ENCODE measurements at regions not wholly inside any gene's neighbourhood (a gene's known extent, or its start where the extent isn't known, plus 50 kb on each side); places are given as distances from the start of the nearest gene placed in this dataset.

- DNase-seq = no peak
- peaks cover 1 to 25% (median 12%) of the 10 kb centered on the region in 6 donors for H3K9me3 Mint-ChIP-seq
- H3K4me1 Mint-ChIP-seq = no peaks in the 10 kb centered on the region
- no peak overlapping the region for H3K4me3 Mint-ChIP-seq
- no peak overlapping the region for H3K27ac Mint-ChIP-seq
- H3K27me3 Mint-ChIP-seq (ENCODE audit: low read depth in 3 of 3) = no peaks in the 10 kb centered on the region
- H3K36me3 Mint-ChIP-seq = peaks cover 0 to 6% (median 5%) of the 10 kb centered on the region in 3 donors
Observed at GRCh38 chr13:18961383-18962117, 220.1 kb downstream of the TUBA3C start.

GRCh38 chr13:18960637-18961227 lies 220.9 kb downstream of the TUBA3C start:
- Mint-ChIP-seq H3K36me3 (peaks cover 0 to 11% (median 7%) of the 10 kb centered on the region in 3 donors), H3K9me3 (peaks cover 1 to 28% (median 14%) of the 10 kb centered on the region in 6 donors), H3K4me1 (no peaks in the 10 kb centered on the region), H3K27me3 (ENCODE audit: low read depth in 3 of 3) (peaks cover 0 to under 1% (median 0%) of the 10 kb centered on the region in 3 donors), H3K27ac (no peak overlapping the region), H3K4me3 (no peak overlapping the region)
- no peak for DNase-seq

- Mint-ChIP-seq H3K27me3 (ENCODE audit: low read depth in 3 of 3) (peaks cover 0 to 3% (median 0%) of the 10 kb centered on the region in 3 donors), H3K9me3 (peaks cover 6 to 33% (median 16%) of the 10 kb centered on the region in 6 donors), H3K4me3 (no peak overlapping the region), H3K27ac (no peak overlapping the region), H3K36me3 (peaks cover 0 to 11% (median 7%) of the 10 kb centered on the region in 3 donors), H3K4me1 (no peaks in the 10 kb centered on the region)
- no peak for DNase-seq
Observed at GRCh38 chr13:18959996-18960395, 221.6 kb downstream of the TUBA3C start.

DNA sequence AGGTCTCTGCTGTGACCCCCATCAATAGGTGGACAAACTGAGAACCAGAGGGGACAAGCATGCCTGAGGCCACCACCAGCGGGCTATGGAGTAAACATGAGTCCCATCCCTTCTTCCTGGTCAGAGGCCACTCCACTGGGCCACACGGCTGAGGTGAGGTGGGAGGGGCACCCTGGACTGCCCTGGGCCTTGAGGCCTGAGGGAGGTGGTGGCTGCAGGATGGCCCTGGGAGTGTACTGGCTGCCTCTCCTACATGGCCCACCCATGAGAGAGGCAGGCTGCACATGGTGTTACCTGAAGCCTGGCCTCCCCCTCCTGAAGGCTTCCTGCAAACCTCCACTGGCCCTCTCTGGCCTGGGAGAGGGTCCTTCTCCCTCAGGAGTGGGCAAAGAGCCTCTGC lies 222.4 kb downstream of the TUBA3C start:
- no peak for DNase-seq
- Mint-ChIP-seq H3K4me1 (no peaks in the 10 kb centered on the region), H3K27ac (no peak overlapping the region), H3K36me3 (peaks cover 0 to 11% (median 7%) of the 10 kb centered on the region in 3 donors), H3K4me3 (no peak overlapping the region), H3K9me3 (peaks cover 6 to 35% (median 16%) of the 10 kb centered on the region in 6 donors), H3K27me3 (ENCODE audit: low read depth in 3 of 3) (peaks cover 0 to 3% (median 1%) of the 10 kb centered on the region in 3 donors)

DNA sequence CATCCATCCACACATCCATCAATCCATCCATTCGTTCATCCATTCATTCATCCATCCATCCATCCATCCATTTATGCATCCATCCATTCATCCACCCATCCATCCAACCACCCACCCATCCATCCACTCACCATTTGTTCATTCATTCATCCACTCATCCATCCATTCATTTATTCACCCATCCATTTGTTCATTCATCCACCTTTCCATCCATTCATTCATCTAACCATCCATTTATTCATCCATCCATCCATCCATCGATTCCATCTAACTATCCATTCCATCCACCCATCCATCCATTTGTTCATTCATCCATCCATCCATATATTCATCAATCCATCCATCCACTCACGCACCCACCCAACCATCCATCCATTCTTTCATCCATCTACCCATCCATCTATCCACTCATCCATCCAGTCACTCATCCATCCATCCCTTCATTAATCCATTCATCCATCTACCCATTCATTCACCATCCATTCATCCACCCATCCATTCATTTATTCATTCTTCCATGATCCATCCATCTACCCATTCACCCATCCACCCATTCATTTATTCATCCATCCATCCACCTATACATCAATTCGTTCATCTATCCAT lies 225.0 kb downstream of the TUBA3C start:
- DNase-seq = no peak
- no peaks in the 10 kb centered on the region for H3K4me1 Mint-ChIP-seq
- H3K4me3 Mint-ChIP-seq = peak overlapping the region in 1 of 5 donors; percentile 1
- H3K36me3 Mint-ChIP-seq = peaks cover 0 to 11% (median 7%) of the 10 kb centered on the region in 3 donors
- H3K9me3 Mint-ChIP-seq = peaks cover 5 to 40% (median 17%) of the 10 kb centered on the region in 6 donors
- peaks cover 0 to 3% (median 1%) of the 10 kb centered on the region in 3 donors for H3K27me3 Mint-ChIP-seq (ENCODE audit: low read depth in 3 of 3)
- no peak overlapping the region for H3K27ac Mint-ChIP-seq

- Mint-ChIP-seq H3K9me3 (peaks cover 5 to 38% (median 17%) of the 10 kb centered on the region in 6 donors), H3K4me1 (no peaks in the 10 kb centered on the region), H3K27me3 (ENCODE audit: low read depth in 3 of 3) (peaks cover 0 to 3% (median 1%) of the 10 kb centered on the region in 3 donors), H3K4me3 (no peak overlapping the region), H3K36me3 (peaks cover 0 to 11% (median 7%) of the 10 kb centered on the region in 3 donors), H3K27ac (no peak overlapping the region)
- DNase-seq = no peak
Observed at GRCh38 chr13:18954254-18954653, 227.4 kb downstream of the TUBA3C start.

- H3K9me3 Mint-ChIP-seq = peaks cover 5 to 33% (median 16%) of the 10 kb centered on the region in 6 donors
- peak overlapping the region in 1 of 5 donors; percentile 17 for H3K4me3 Mint-ChIP-seq
- no peaks in the 10 kb centered on the region for H3K4me1 Mint-ChIP-seq
- DNase-seq = no peak
- peaks cover 0 to 11% (median 7%) of the 10 kb centered on the region in 3 donors for H3K36me3 Mint-ChIP-seq
- no peak overlapping the region for H3K27ac Mint-ChIP-seq
- H3K27me3 Mint-ChIP-seq (ENCODE audit: low read depth in 3 of 3) = peaks cover 0 to 3% (median 1%) of the 10 kb centered on the region in 3 donors
Observed at GRCh38 chr13:18953139-18953930, 228.3 kb downstream of the TUBA3C start.

GRCh38 chr13:18952225-18953016 lies 229.2 kb downstream of the TUBA3C start:
- Mint-ChIP-seq H3K27me3 (ENCODE audit: low read depth in 3 of 3) (peaks cover 0 to 3% (median 1%) of the 10 kb centered on the region in 3 donors), H3K4me1 (no peaks in the 10 kb centered on the region), H3K4me3 (no peak overlapping the region)

DNA sequence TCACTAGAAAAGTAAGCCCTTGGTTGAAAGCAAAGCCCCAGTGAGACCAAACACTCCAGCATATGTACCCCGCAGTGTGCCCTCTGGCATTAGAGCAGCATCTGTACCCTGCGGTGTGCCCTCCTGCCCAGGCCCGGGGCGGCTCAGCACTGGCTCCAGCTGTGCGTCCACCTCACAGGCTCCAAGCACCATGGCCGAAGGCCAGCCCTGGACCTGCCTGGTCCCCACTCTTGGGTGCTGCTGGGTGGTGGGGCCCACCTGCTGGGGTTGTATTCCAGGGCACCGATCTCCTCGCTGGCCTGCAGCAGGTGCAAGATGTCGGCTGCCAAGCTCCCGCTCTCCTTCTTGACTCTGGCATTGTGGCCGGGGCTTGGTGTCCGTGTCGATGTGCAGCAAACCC lies 230.2 kb downstream of the TUBA3C start:
- H3K4me1 Mint-ChIP-seq = no peaks in the 10 kb centered on the region
- H3K27ac Mint-ChIP-seq = no peak overlapping the region
- H3K27me3 Mint-ChIP-seq (ENCODE audit: low read depth in 3 of 3) = peaks cover 0 to 3% (median 1%) of the 10 kb centered on the region in 3 donors
- peaks cover 3 to 24% (median 7%) of the 10 kb centered on the region in 6 donors for H3K9me3 Mint-ChIP-seq
- no peak overlapping the region for H3K4me3 Mint-ChIP-seq
- H3K36me3 Mint-ChIP-seq = peaks cover 0 to 5% (median 0%) of the 10 kb centered on the region in 3 donors
- DNase-seq = no peak

More at GRCh38 chr13:18952225-18953016, 229.2 kb downstream of the TUBA3C start:
- no peak for DNase-seq
- H3K9me3 Mint-ChIP-seq = peaks cover 5 to 33% (median 14%) of the 10 kb centered on the region in 6 donors
- H3K27ac Mint-ChIP-seq = no peak overlapping the region
- H3K36me3 Mint-ChIP-seq = peaks cover 0 to 11% (median 7%) of the 10 kb centered on the region in 3 donors

- H3K27ac Mint-ChIP-seq = no peak overlapping the region
- DNase-seq = no peak
- H3K36me3 Mint-ChIP-seq = no peaks in the 10 kb centered on the region
- H3K27me3 Mint-ChIP-seq (ENCODE audit: low read depth in 3 of 3) = peaks cover 0 to 1% (median 0%) of the 10 kb centered on the region in 3 donors
- H3K4me1 Mint-ChIP-seq = no peaks in the 10 kb centered on the region
- H3K4me3 Mint-ChIP-seq = no peak overlapping the region
- H3K9me3 Mint-ChIP-seq = peaks cover 0 to 14% (median 3%) of the 10 kb centered on the region in 6 donors
Observed at GRCh38 chr13:18949970-18950369, 231.7 kb downstream of the TUBA3C start.

- H3K9me3 Mint-ChIP-seq = peaks cover 0 to 12% (median 3%) of the 10 kb centered on the region in 6 donors
- H3K36me3 Mint-ChIP-seq = no peaks in the 10 kb centered on the region
- no peak overlapping the region for H3K4me3 Mint-ChIP-seq
- no peaks in the 10 kb centered on the region for H3K4me1 Mint-ChIP-seq
- H3K27ac Mint-ChIP-seq = no peak overlapping the region
- peaks cover 0 to 1% (median 0%) of the 10 kb centered on the region in 3 donors for H3K27me3 Mint-ChIP-seq (ENCODE audit: low read depth in 3 of 3)
- no peak for DNase-seq
Observed at GRCh38 chr13:18949489-18949761, 232.2 kb downstream of the TUBA3C start.

GRCh38 chr13:18948664-18949488 lies 232.7 kb downstream of the TUBA3C start:
- Mint-ChIP-seq H3K27ac (no peak overlapping the region), H3K36me3 (no peaks in the 10 kb centered on the region), H3K27me3 (ENCODE audit: low read depth in 3 of 3) (no peaks in the 10 kb centered on the region), H3K9me3 (peaks cover 0 to 8% (median 3%) of the 10 kb centered on the region in 6 donors), H3K4me1 (no peaks in the 10 kb centered on the region), H3K4me3 (no peak overlapping the region)
- no peak for DNase-seq

Measured in immature natural killer cell (primary cell).